Vagina (tissue), 2 donors: ENCODE measurements at regions not wholly inside any gene's neighbourhood (a gene's known extent, or its start where the extent isn't known, plus 50 kb on each side); places are given as distances from the start of the nearest gene placed in this dataset.

Source experiments
- DNase-seq, 2 donors: peaks; one replicate each; pipeline ENCODE4 v3.0.0-alpha.2; 2017; ENCODE audit errors: extremely low spot score in 2 of 2
- H3K27ac ChIP-seq: fragments of 200-600 bp; sonication (generic); one replicate; pipeline ENCODE4 v1.5.1; 2019
- H3K27me3 ChIP-seq: fragments of 200-600 bp; sonication (generic); one replicate; pipeline ENCODE4 v1.5.1; 2019
- H3K36me3 ChIP-seq, 2 donors: fragments of 200-600 bp; sonication (generic); one replicate each; pipeline ENCODE4 v1.5.1; 2017 to 2019
- H3K4me1 ChIP-seq: fragments of 200-600 bp; sonication (generic); one replicate; pipeline ENCODE4 v1.5.1; 2019
- H3K4me3 ChIP-seq, 2 donors: fragments of 200-600 bp; sonication (generic); 1 replicate in 1 of 2; 2 replicates in 1 of 2; pipeline ENCODE4 v1.5.1; 2016 to 2019
- H3K9me3 ChIP-seq: fragments of 200-600 bp; sonication (generic); one replicate; pipeline ENCODE4 v1.5.1; 2019
- CTCF ChIP-seq, 3 experiments: fragments of 450-650 bp in 2 of 3; fragments of 200-600 bp in 1 of 3; sonication (generic) in 1 of 3; IDR thresholded peaks; one replicate each; pipeline ENCODE4 v1.5.1; 2017 to 2019; ENCODE audit warnings: antibody characterized with exemption in 3 of 3, mild to moderate bottlenecking in 2 of 3, moderate library complexity in 2 of 3
- POLR2A ChIP-seq, 2 donors: fragments of 450-650 bp; IDR thresholded peaks; one replicate each; pipeline ENCODE4 v1.6.1; 2017; ENCODE audit warnings: antibody characterized with exemption in 2 of 2, mild to moderate bottlenecking in 2 of 2, moderate library complexity in 2 of 2
- POLR2AphosphoS5 ChIP-seq, 2 donors: sonication (generic); formaldehyde crosslinking; IDR thresholded peaks; one replicate each; pipeline ENCODE4 v1.9.0; 2017; ENCODE audit warnings: antibody characterized with exemption in 2 of 2, mild to moderate bottlenecking in 2 of 2, low read depth in 1 of 2; ENCODE audit not compliant: insufficient read depth in 1 of 2
- intact Hi-C: fragments of 100-400 bp; cut with DNase I; formaldehyde crosslinking; loops from one replicate; pipeline ENCODE4 v1.15.1; 2023

DNA sequence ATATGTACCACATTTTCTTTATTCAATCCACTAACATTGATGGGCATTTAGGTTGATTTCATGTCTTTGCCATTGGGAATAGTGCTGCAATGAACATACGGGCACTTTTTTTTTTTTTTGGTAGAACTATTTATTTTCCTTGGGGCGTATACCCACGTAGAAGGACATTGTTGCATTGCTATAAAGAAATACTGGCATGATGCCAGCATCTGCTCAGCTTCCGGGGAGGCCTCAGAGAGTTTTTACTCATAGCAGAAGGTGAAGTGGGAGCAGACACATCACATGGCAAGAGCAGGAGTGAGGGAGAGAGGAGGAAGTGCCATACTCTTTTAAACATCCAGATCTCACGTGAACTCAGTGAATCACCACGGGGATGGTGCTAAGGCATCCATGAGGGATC, 197.0 kb downstream of the SQOR start:
- no peak overlapping the region for H3K4me3 ChIP-seq
- H3K27me3 ChIP-seq, result no peaks in the 10 kb centered on the region
- TF ChIP-seq POLR2A (IDR thresholded peaks at IDR 0.05), result no peak
- TF ChIP-seq CTCF (IDR thresholded peaks at IDR 0.05), result no peak
- TF ChIP-seq POLR2AphosphoS5 (IDR thresholded peaks at IDR 0.05; ENCODE audit: insufficient read depth in 1 of 2, low read depth in 1 of 2), result no peak
- no peaks in the 10 kb centered on the region for H3K9me3 ChIP-seq
- DNase-seq, result no peak
- intact Hi-C loops, result no loop called here
- H3K36me3 ChIP-seq, result no peaks in the 10 kb centered on the region
- no peak overlapping the region for H3K27ac ChIP-seq
- H3K4me1 ChIP-seq, result no peaks in the 10 kb centered on the region

GRCh38 chr15:45834622-45835021, 199.8 kb downstream of the SQOR start:
- TF ChIP-seq CTCF (IDR thresholded peaks at IDR 0.05), result no peak
- TF ChIP-seq POLR2AphosphoS5 (IDR thresholded peaks at IDR 0.05; ENCODE audit: insufficient read depth in 1 of 2, low read depth in 1 of 2), result no peak
- TF ChIP-seq POLR2A (IDR thresholded peaks at IDR 0.05), result no peak
- intact Hi-C loops, result no loop called here

GRCh38 chr15:45842151-45842550, 207.3 kb downstream of the SQOR start:
- H3K36me3 ChIP-seq, result no peaks in the 10 kb centered on the region
- intact Hi-C loops, result no loop called here
- TF ChIP-seq CTCF (IDR thresholded peaks at IDR 0.05), result no peak
- no peak for TF ChIP-seq POLR2A (IDR thresholded peaks at IDR 0.05)
- no peak for TF ChIP-seq POLR2AphosphoS5 (IDR thresholded peaks at IDR 0.05; ENCODE audit: insufficient read depth in 1 of 2, low read depth in 1 of 2)

More at GRCh38 chr15:45834622-45835021, 199.8 kb downstream of the SQOR start:
- H3K27me3 ChIP-seq, result no peaks in the 10 kb centered on the region
- DNase-seq, result no peak
- H3K27ac ChIP-seq, result no peak overlapping the region
- H3K9me3 ChIP-seq, result no peaks in the 10 kb centered on the region
- no peaks in the 10 kb centered on the region for H3K36me3 ChIP-seq
- no peak overlapping the region for H3K4me3 ChIP-seq
- no peaks in the 10 kb centered on the region for H3K4me1 ChIP-seq

GRCh38 chr15:45847645-45848044, 212.8 kb downstream of the SQOR start:
- Histone ChIP-seq H3K9me3 (no peaks in the 10 kb centered on the region), H3K27me3 (no peaks in the 10 kb centered on the region), H3K27ac (no peak overlapping the region), H3K4me1 (no peaks in the 10 kb centered on the region), H3K36me3 (no peaks in the 10 kb centered on the region), H3K4me3 (no peak overlapping the region)
- no peak for DNase-seq
- TF ChIP-seq POLR2A (IDR thresholded peaks at IDR 0.05) (no peak), POLR2AphosphoS5 (IDR thresholded peaks at IDR 0.05; ENCODE audit: insufficient read depth in 1 of 2, low read depth in 1 of 2) (no peak), CTCF (IDR thresholded peaks at IDR 0.05) (no peak)
- intact Hi-C loops, result no loop called here

More at GRCh38 chr15:45842151-45842550, 207.3 kb downstream of the SQOR start:
- H3K4me1 ChIP-seq, result no peaks in the 10 kb centered on the region
- H3K27ac ChIP-seq, result no peak overlapping the region
- no peaks in the 10 kb centered on the region for H3K9me3 ChIP-seq
- no peak overlapping the region for H3K4me3 ChIP-seq
- H3K27me3 ChIP-seq, result no peaks in the 10 kb centered on the region
- DNase-seq, result no peak

DNA sequence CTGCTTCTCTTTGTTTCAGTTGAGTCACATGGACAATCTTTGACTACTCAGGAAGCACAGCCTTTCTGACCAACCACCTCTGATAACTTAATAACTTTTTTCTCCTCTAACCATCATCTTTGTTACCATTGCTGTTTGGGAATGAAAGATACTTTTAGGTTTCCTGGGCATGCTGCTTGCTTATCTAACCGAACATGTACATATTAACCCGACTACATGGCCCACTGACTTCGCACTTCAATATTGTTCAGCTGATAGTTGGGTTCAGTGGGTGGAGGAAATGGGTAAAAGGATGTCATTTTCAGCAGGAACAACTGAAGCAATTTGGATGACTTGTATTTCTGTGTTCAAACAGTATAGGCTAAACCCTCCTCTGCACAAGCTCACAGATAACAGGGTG, 214.3 kb downstream of the SQOR start:
- intact Hi-C loops, result no loop called here
- H3K27ac ChIP-seq, result no peak overlapping the region
- no peaks in the 10 kb centered on the region for H3K36me3 ChIP-seq
- H3K9me3 ChIP-seq, result no peaks in the 10 kb centered on the region
- no peak overlapping the region for H3K4me3 ChIP-seq
- no peaks in the 10 kb centered on the region for H3K4me1 ChIP-seq
- TF ChIP-seq CTCF (IDR thresholded peaks at IDR 0.05) (no peak), POLR2AphosphoS5 (IDR thresholded peaks at IDR 0.05; ENCODE audit: insufficient read depth in 1 of 2, low read depth in 1 of 2) (no peak), POLR2A (IDR thresholded peaks at IDR 0.05) (no peak)
- H3K27me3 ChIP-seq, result no peaks in the 10 kb centered on the region
- no peak for DNase-seq
